GM23338 (cell line): ENCODE measurements at regions not wholly inside any gene's neighbourhood (a gene's known extent, or its start where the extent isn't known, plus 50 kb on each side); places are given as distances from the start of the nearest gene placed in this dataset.

Experiments
- CTCF ChIP-seq, 2 experiments: fragments of 200-600 bp in 1 of 2; sonication (generic) in 1 of 2; conservative IDR thresholded peaks; 2 replicates each; pipeline versions ENCODE4 v1.5.1 to v1.6.1; 2016 to 2017; ENCODE audit warnings: antibody characterized with exemption in 2 of 2, low read depth in 2 of 2, mild to moderate bottlenecking in 2 of 2, moderate library complexity in 1 of 2
- EZH2 ChIP-seq: fragments of 200-600 bp; sonication (generic); IDR thresholded peaks from one replicate; pipeline ENCODE4 v1.8.0; 2017; ENCODE audit warnings: antibody characterized with exemption, mild to moderate bottlenecking, low read depth; ENCODE audit not compliant: unreplicated experiment
- EZH2phosphoT487 ChIP-seq: fragments of 200-600 bp; sonication (generic); IDR thresholded peaks from one replicate; pipeline ENCODE4 v1.8.1; 2018; ENCODE audit warnings: antibody characterized with exemption; ENCODE audit not compliant: unreplicated experiment
- POLR2AphosphoS5 ChIP-seq: IDR thresholded peaks from 2 replicates; pipeline ENCODE4 v1.6.1; 2016; ENCODE audit warnings: antibody characterized with exemption, low read depth
- REST ChIP-seq: IDR thresholded peaks from one replicate; pipeline ENCODE4 v1.6.1; 2018; ENCODE audit warnings: antibody characterized with exemption; ENCODE audit not compliant: unreplicated experiment
- STAT1 ChIP-seq: IDR thresholded peaks from one replicate; pipeline ENCODE4 v1.6.1; 2016; ENCODE audit warnings: antibody characterized with exemption; ENCODE audit not compliant: unreplicated experiment
- ZNF462 ChIP-seq: fragments of 250-450 bp; sonication (Bioruptor Pico); IDR thresholded peaks from 2 replicates; pipeline ENCODE4 v1.5.0; 2020; ENCODE audit warnings: mild to moderate bottlenecking, moderate library complexity

GRCh38 chr12:42916143-42916542 is 326.6 kb upstream of the PRICKLE1 start:
- no peak for TF ChIP-seq CTCF (conservative IDR thresholded peaks at IDR 0.05; ENCODE audit: low read depth in 2 of 2)
- TF ChIP-seq POLR2AphosphoS5 = no peak
- no peak for TF ChIP-seq EZH2phosphoT487
- TF ChIP-seq EZH2 = no peak
- TF ChIP-seq REST = no peak
- TF ChIP-seq STAT1 = no peak
- no peak for TF ChIP-seq ZNF462 (CRISPR knock-in tag)
